PC-3 (cell line): ENCODE measurements at regions not wholly inside any gene's neighbourhood (a gene's known extent, or its start where the extent isn't known, plus 50 kb on each side); places are given as distances from the start of the nearest gene placed in this dataset.

Source experiments
- CTCF ChIP-seq: fragments of 300-600 bp; sonication (generic); conservative IDR thresholded peaks from 2 replicates; pipeline ENCODE4 v1.5.1; 2017; ENCODE audit warnings: antibody characterized with exemption, low read depth, mild to moderate bottlenecking, low read length
- EZH2 ChIP-seq: fragments of 300-600 bp; sonication (generic); IDR thresholded peaks from one replicate; pipeline ENCODE4 v1.6.1; 2017; ENCODE audit warnings: antibody characterized with exemption, mild to moderate bottlenecking, low read length; ENCODE audit not compliant: unreplicated experiment
- EZH2phosphoT487 ChIP-seq: fragments of 300-600 bp; sonication (generic); IDR thresholded peaks from 2 replicates; pipeline ENCODE4 v1.6.1; 2018; ENCODE audit warnings: mild to moderate bottlenecking, antibody characterized with exemption, low read length, borderline replicate concordance

DNA sequence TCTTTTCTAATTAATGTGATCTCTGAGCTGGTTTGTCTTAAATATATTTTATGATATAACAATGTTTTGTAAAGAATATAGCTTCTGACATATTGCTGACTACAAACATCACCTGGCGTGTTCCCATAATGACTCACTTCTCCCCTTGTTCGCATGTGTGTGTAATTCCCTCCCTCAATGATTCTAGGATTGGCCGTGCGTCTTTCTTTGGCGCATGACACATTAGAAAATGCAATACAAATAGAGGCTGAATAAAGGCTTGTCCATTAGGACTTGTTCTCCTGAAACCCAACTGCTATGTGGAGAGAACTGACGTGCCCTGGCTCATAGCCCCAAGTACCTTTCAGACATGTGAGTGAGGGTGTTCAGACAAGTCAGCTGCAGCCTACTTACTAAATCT lies 159.7 kb upstream of the CDH20 start:
- no peak for TF ChIP-seq EZH2phosphoT487
- TF ChIP-seq CTCF = no peak
- TF ChIP-seq EZH2 = no peak
